GM19372 (cell line): ENCODE measurements at regions not wholly inside any gene's neighbourhood (a gene's known extent, or its start where the extent isn't known, plus 50 kb on each side); places are given as distances from the start of the nearest gene placed in this dataset.
A peak's percentile ranks its signal among the peaks of the same experiment; 100 is the strongest.

Experiments used
- ATAC-seq: cut with Tn5 transposase; IDR thresholded peaks from one replicate; pipeline ENCODE4 v1.9.1; 2021; ENCODE audit warnings: mild to moderate bottlenecking, low read depth, moderate library complexity; ENCODE audit not compliant: unreplicated experiment

GRCh38 chr7:155360495-155361345 is 63.0 kb downstream of the INSIG1 start:
- no peak for ATAC-seq

GRCh38 chr7:155361346-155361680 is 63.6 kb downstream of the INSIG1 start:
- no peak for ATAC-seq

- no peak for ATAC-seq
Observed at GRCh38 chr7:155361947-155362346, 64.3 kb downstream of the INSIG1 start.

GRCh38 chr7:155362380-155363145 is 64.9 kb downstream of the INSIG1 start:
- ATAC-seq = no peak

GRCh38 chr7:155363146-155363539 is 65.5 kb downstream of the INSIG1 start:
- no peak for ATAC-seq

- ATAC-seq = no peak
Observed at GRCh38 chr7:155363852-155364600, 66.3 kb downstream of the INSIG1 start.

- no peak for ATAC-seq
Observed at GRCh38 chr7:155365146-155365874, 67.6 kb downstream of the INSIG1 start.

- no peak for ATAC-seq
Observed at GRCh38 chr7:155368894-155369600, 71.4 kb downstream of the INSIG1 start.

- no peak for ATAC-seq
Observed at GRCh38 chr7:155369766-155370165, 72.1 kb downstream of the INSIG1 start.

GRCh38 chr7:155371331-155371883 is 73.7 kb downstream of the INSIG1 start:
- ATAC-seq = no peak

- ATAC-seq = peak; percentile 54
Observed at GRCh38 chr7:155371884-155372781, 74.5 kb downstream of the INSIG1 start.

- no peak for ATAC-seq
Observed at GRCh38 chr7:155372782-155373358, 75.2 kb downstream of the INSIG1 start.

GRCh38 chr7:155373359-155374273 is 75.9 kb downstream of the INSIG1 start:
- ATAC-seq = no peak

GRCh38 chr7:155374276-155375252 is 76.9 kb downstream of the INSIG1 start:
- ATAC-seq = no peak

GRCh38 chr7:155375337-155376277 is 77.9 kb downstream of the INSIG1 start:
- no peak for ATAC-seq
